GM12878 (cell line): ENCODE measurements at regions not wholly inside any gene's neighbourhood (a gene's known extent, or its start where the extent isn't known, plus 50 kb on each side); places are given as distances from the start of the nearest gene placed in this dataset.

Experiments
- ATAC-seq: fragments of 200-7000 bp; cut with Tn5 transposase; 3 replicates; pipeline ENCODE4 v1.9.1; 2020; ENCODE audit warnings: mild to moderate bottlenecking, moderate library complexity
- BruUV-seq: library from RNA; stranded (reverse); fragments of 400-500 nt; replicated peaks from 2 replicates; lab custom pipeline; 2021; lab: Mats Ljungman, UMichigan
- CTCF ChIA-PET: fragments of 300-600 bp; sonication (Branson Sonifier 250); formaldehyde crosslinking; extraction: SDS; loops from one replicate; lab custom pipeline; 2021; ENCODE audit warnings: inconsistent platforms; lab: Yijun Ruan, JAX
- POLR2A ChIA-PET: fragments of 350-600 bp; formaldehyde crosslinking; extraction: SDS; loops from one replicate; lab custom pipeline; 2021; ENCODE audit warnings: inconsistent platforms; lab: Charles Lee
- RAD21 ChIA-PET: fragments of 300-600 bp; sonication (Branson Sonifier 250); formaldehyde crosslinking; loops from one replicate; lab custom pipeline; 2023; ENCODE audit warnings: antibody characterized with exemption; ENCODE audit not compliant: unreplicated experiment; lab: Charles Lee
- SMC1A ChIA-PET: fragments of 300-600 bp; sonication (Branson Sonifier 250); formaldehyde crosslinking; loops from one replicate; lab custom pipeline; 2023; ENCODE audit not compliant: unreplicated experiment, uncharacterized antibody; lab: Charles Lee
- DNase-seq: peaks from one replicate; pipeline ENCODE4 v3.0.0-alpha.2; 2011; ENCODE audit warnings: low read depth, low spot score
- FAIRE-seq: peaks from 3 replicates; lab custom pipeline; 2011; peaks lifted over from hg19 to GRCh38; lab: Jason Lieb, UNC
- H2AFZ ChIP-seq: 2 replicates; pipeline ENCODE4 v1.6.0; 2011; ENCODE audit warnings: low read depth, low read length, control low read depth; ENCODE audit not compliant: control insufficient read depth
- H3K27ac ChIP-seq: 2 replicates; pipeline ENCODE4 v1.5.1; 2011; ENCODE audit warnings: control low read depth; ENCODE audit not compliant: control insufficient read depth, insufficient read depth
- H3K27me3 ChIP-seq, 2 experiments: replicated peaks in 1 of 2; 2 replicates each; pipeline versions ENCODE4 v1.6.0 to v1.6.1; 2011; ENCODE audit warnings: low read length in 1 of 2; ENCODE audit not compliant: control insufficient read depth in 2 of 2, insufficient read depth in 2 of 2
- H3K36me3 ChIP-seq, 2 experiments: 2 replicates each; pipeline ENCODE4 v1.5.1; 2011; ENCODE audit warnings: low read length in 1 of 2; ENCODE audit not compliant: control insufficient read depth in 2 of 2, insufficient read depth in 2 of 2
- H3K4me1 ChIP-seq: 2 replicates; pipeline ENCODE4 v1.6.1; 2011; ENCODE audit warnings: mild to moderate bottlenecking, low read length, moderate library complexity, mixed read lengths; ENCODE audit not compliant: control insufficient read depth, insufficient read depth
- H3K4me2 ChIP-seq: 2 replicates; pipeline ENCODE4 v1.6.0; 2011; ENCODE audit warnings: control low read depth; ENCODE audit not compliant: control insufficient read depth, insufficient read depth
- H3K4me3 ChIP-seq: fragments of 200-600 bp; sonication (generic); 2 replicates; pipeline ENCODE4 v1.5.1; 2016
- H3K79me2 ChIP-seq: 2 replicates; pipeline ENCODE4 v1.6.0; 2011; ENCODE audit warnings: low read length; ENCODE audit not compliant: control insufficient read depth, insufficient read depth
- H3K9ac ChIP-seq: 2 replicates; pipeline ENCODE4 v1.8.0; 2011; ENCODE audit warnings: low read length, control low read depth, mixed read lengths; ENCODE audit not compliant: control insufficient read depth, insufficient read depth
- H3K9me3 ChIP-seq: replicated peaks from 3 replicates; pipeline ENCODE4 v1.5.1; 2011; ENCODE audit warnings: mild to moderate bottlenecking, low read length; ENCODE audit not compliant: control insufficient read depth, insufficient read depth
- H4K20me1 ChIP-seq: 2 replicates; pipeline ENCODE4 v1.6.0; 2011; ENCODE audit not compliant: control insufficient read depth, insufficient read depth
- BACH1 ChIP-seq: fragments of 450-650 bp; IDR thresholded peaks from 2 replicates; pipeline ENCODE4 v1.6.1; 2017; ENCODE audit warnings: mild to moderate bottlenecking, borderline replicate concordance
- EP300 ChIP-seq, 2 experiments: fragments of 150-350 bp in 1 of 2; IDR thresholded peaks; 2 replicates each; pipeline ENCODE4 v1.6.1; 2011 to 2012; ENCODE audit warnings: low read depth in 2 of 2, low read length in 2 of 2, borderline replicate concordance in 1 of 2, improper control_type of control experiment in 1 of 2, inconsistent platforms in 1 of 2; ENCODE audit not compliant: control insufficient read depth in 1 of 2
- JUNB ChIP-seq: IDR thresholded peaks from 2 replicates; pipeline ENCODE4 v1.6.1; 2016; ENCODE audit warnings: antibody characterized with exemption, mild to moderate bottlenecking
- MEF2B ChIP-seq: fragments of 450-650 bp; IDR thresholded peaks from 2 replicates; pipeline ENCODE4 v1.6.1; 2018; ENCODE audit warnings: mild to moderate bottlenecking, moderate library complexity; ENCODE audit not compliant: partially characterized antibody, poor library complexity, severe bottlenecking
- NBN ChIP-seq: fragments of 450-650 bp; IDR thresholded peaks from 2 replicates; pipeline ENCODE4 v1.6.1; 2016
- NR2C2 ChIP-seq: IDR thresholded peaks from 2 replicates; pipeline ENCODE4 v1.6.1; 2011; ENCODE audit warnings: borderline replicate concordance, low read depth; ENCODE audit not compliant: control insufficient read depth, insufficient read length
- RFX5 ChIP-seq: IDR thresholded peaks from 2 replicates; pipeline ENCODE4 v1.6.1; 2011; ENCODE audit warnings: low read depth, low read length, improper control_type of control experiment
- TCF3 ChIP-seq: IDR thresholded peaks from 2 replicates; pipeline ENCODE4 v1.6.1; 2012; ENCODE audit warnings: low read depth, mild to moderate bottlenecking, low read length, borderline replicate concordance; ENCODE audit not compliant: insufficient read depth
- ZNF592 ChIP-seq: fragments of 450-650 bp; IDR thresholded peaks from 2 replicates; pipeline ENCODE4 v1.6.1; 2017; ENCODE audit warnings: mild to moderate bottlenecking, moderate library complexity
- ZNF622 ChIP-seq: fragments of 450-650 bp; IDR thresholded peaks from 2 replicates; pipeline ENCODE4 v1.6.1; 2017; ENCODE audit warnings: mild to moderate bottlenecking, inconsistent platforms
- WGBS: methylation state at CpG from one replicate; pipeline ENCODE4 v1.1.6; 2016; ENCODE audit warnings: low lambda C conversion rate; ENCODE audit not compliant: insufficient replicate concordance, insufficient coverage; ENCODE audit errors: missing lambda C conversion rate; 5-methylcytosine and 5-hydroxymethylcytosine counted together
- in situ Hi-C: fragments of 300-500 bp; cut with MboI; formaldehyde crosslinking; loops from 9 replicates; pipeline ENCODE4 v1.14.3; 2018; ENCODE audit warnings: mixed read lengths
- intact Hi-C: fragments of 100-400 bp; cut with micrococcal nuclease; formaldehyde crosslinking; loops from one replicate; pipeline ENCODE4 v1.14.2; 2022; ENCODE audit not compliant: unreplicated experiment
- TF ChIP-seq, protein P1 (sequence below): fragments of 450-650 bp; IDR thresholded peaks from 2 replicates; pipeline ENCODE4 v1.6.1; 2018; ENCODE audit warnings: mild to moderate bottlenecking, low read depth, moderate library complexity; ENCODE audit not compliant: partially characterized antibody

GRCh38 chr5:30341466-30341865 lies 852.0 kb upstream of the CDH6 start:
- in situ Hi-C loops: no loop called here
- intact Hi-C loops: no loop called here
- 34% methylated on average over 3 of the region's 3 CpGs for WGBS

GRCh38 chr5:30337084-30337573 lies 856.4 kb upstream of the CDH6 start:
- CTCF ChIA-PET: no interaction called here
- H3K4me1 ChIP-seq: no peaks in the 10 kb centered on the region
- H3K36me3 ChIP-seq: no peaks in the 10 kb centered on the region
- no peak overlapping the region for H3K27ac ChIP-seq
- H3K4me3 ChIP-seq: no peak overlapping the region
- H2AFZ ChIP-seq: no peak overlapping the region
- H3K9ac ChIP-seq: no peak overlapping the region
- H3K4me2 ChIP-seq: no peak overlapping the region
- RAD21 ChIA-PET: no interaction called here
- SMC1A ChIA-PET: no interaction called here
- H4K20me1 ChIP-seq: no peaks in the 10 kb centered on the region
- in situ Hi-C loops: no loop called here
- 48% methylated on average over 5 of the region's 5 CpGs for WGBS
- FAIRE-seq (no peak), DNase-seq (no peak), ATAC-seq (peak; percentile 58)
- H3K79me2 ChIP-seq: no peaks in the 10 kb centered on the region
- POLR2A ChIA-PET: no interaction called here
- no TSS peak for BruUV-seq
- no peaks in the 10 kb centered on the region for H3K9me3 ChIP-seq
- intact Hi-C loops: no loop called here
- H3K27me3 ChIP-seq: no peaks in the 10 kb centered on the region
- TF ChIP-seq, protein P1, sequence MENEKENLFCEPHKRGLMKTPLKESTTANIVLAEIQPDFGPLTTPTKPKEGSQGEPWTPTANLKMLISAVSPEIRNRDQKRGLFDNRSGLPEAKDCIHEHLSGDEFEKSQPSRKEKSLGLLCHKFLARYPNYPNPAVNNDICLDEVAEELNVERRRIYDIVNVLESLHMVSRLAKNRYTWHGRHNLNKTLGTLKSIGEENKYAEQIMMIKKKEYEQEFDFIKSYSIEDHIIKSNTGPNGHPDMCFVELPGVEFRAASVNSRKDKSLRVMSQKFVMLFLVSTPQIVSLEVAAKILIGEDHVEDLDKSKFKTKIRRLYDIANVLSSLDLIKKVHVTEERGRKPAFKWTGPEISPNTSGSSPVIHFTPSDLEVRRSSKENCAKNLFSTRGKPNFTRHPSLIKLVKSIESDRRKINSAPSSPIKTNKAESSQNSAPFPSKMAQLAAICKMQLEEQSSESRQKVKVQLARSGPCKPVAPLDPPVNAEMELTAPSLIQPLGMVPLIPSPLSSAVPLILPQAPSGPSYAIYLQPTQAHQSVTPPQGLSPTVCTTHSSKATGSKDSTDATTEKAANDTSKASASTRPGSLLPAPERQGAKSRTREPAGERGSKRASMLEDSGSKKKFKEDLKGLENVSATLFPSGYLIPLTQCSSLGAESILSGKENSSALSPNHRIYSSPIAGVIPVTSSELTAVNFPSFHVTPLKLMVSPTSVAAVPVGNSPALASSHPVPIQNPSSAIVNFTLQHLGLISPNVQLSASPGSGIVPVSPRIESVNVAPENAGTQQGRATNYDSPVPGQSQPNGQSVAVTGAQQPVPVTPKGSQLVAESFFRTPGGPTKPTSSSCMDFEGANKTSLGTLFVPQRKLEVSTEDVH: no peak
- TF ChIP-seq ZNF622 (no peak), BACH1 (no peak), MEF2B (no peak), ZNF592 (no peak), RFX5 (no peak), NR2C2 (no peak), TCF3 (no peak), JUNB (no peak), EP300 (IDR thresholded peaks at IDR 0.05; ENCODE audit: borderline replicate concordance in 1 of 2, control insufficient read depth in 1 of 2, low read depth in 2 of 2, low read length in 2 of 2) (no peak), NBN (peak; percentile 24; the same call in 1 of the 2 replicates)

More at GRCh38 chr5:30341466-30341865, 852.0 kb upstream of the CDH6 start:
- CTCF ChIA-PET: no interaction called here
- DNase-seq (no peak), ATAC-seq (no peak), FAIRE-seq (no peak)
- H3K4me3 ChIP-seq: no peak overlapping the region
- H3K9ac ChIP-seq: no peak overlapping the region
- H3K27me3 ChIP-seq: no peaks in the 10 kb centered on the region
- H3K4me1 ChIP-seq: no peaks in the 10 kb centered on the region
- BruUV-seq: no TSS peak
- POLR2A ChIA-PET: no interaction called here
- H3K36me3 ChIP-seq: no peaks in the 10 kb centered on the region
- RAD21 ChIA-PET: no interaction called here
- SMC1A ChIA-PET: no interaction called here
- H4K20me1 ChIP-seq: no peaks in the 10 kb centered on the region
- no peaks in the 10 kb centered on the region for H3K79me2 ChIP-seq
- no peak overlapping the region for H2AFZ ChIP-seq
- TF ChIP-seq JUNB: no peak
- TF ChIP-seq, all 136 proteins: peak for 0
- no peaks in the 10 kb centered on the region for H3K9me3 ChIP-seq
- no peak overlapping the region for H3K27ac ChIP-seq
- no peak overlapping the region for H3K4me2 ChIP-seq
